ENCODE measurements at regions not wholly inside any gene's neighbourhood (a gene's known extent, or its start where the extent isn't known, plus 50 kb on each side); places are given as distances from the start of the nearest gene placed in this dataset.

- no peak for TF ChIP-seq POLR2A (IDR thresholded peaks at IDR 0.05)
- no peak for TF ChIP-seq CTCF (IDR thresholded peaks at IDR 0.05 in 4 of 5, conservative IDR thresholded peaks at IDR 0.05 in 1 of 5)
These were observed 55.3 kb upstream of the ADO start for GRCh38 chr10:62749093-62749683.

Data from gastrocnemius medialis (tissue), 4 donors.